ENCODE measurements at regions not wholly inside any gene's neighbourhood (a gene's known extent, or its start where the extent isn't known, plus 50 kb on each side); places are given as distances from the start of the nearest gene placed in this dataset.

- no peak for TF ChIP-seq CTCF (tag by site-specific recombination; IDR thresholded peaks at IDR 0.05)
- no peak for TF ChIP-seq HOXA7 (CRISPR knock-in tag; IDR thresholded peaks at IDR 0.05; ENCODE audit: borderline replicate concordance)
- no peak for TF ChIP-seq ZFP41 (tag by site-specific recombination; IDR thresholded peaks at IDR 0.05; ENCODE audit: borderline replicate concordance)
- TF ChIP-seq ZNF26 (tag by site-specific recombination; IDR thresholded peaks at IDR 0.05): no peak
- no peak for TF ChIP-seq ZNF174 (tag by site-specific recombination; IDR thresholded peaks at IDR 0.05)
- no peak for TF ChIP-seq GLI4 (tag by site-specific recombination; IDR thresholded peaks at IDR 0.05)
- TF ChIP-seq REST (tag by site-specific recombination; IDR thresholded peaks at IDR 0.05): no peak
These were observed 68.5 kb upstream of the ARMC2 start for GRCh38 chr6:108779536-108780275.

All from HEK293 (cell line).